B cell (primary cell): ENCODE measurements at regions not wholly inside any gene's neighbourhood (a gene's known extent, or its start where the extent isn't known, plus 50 kb on each side); places are given as distances from the start of the nearest gene placed in this dataset.

ENCODE experiments used
- ATAC-seq: fragments of 200-7000 bp; cut with Tn5 transposase; one replicate; pipeline ENCODE4 v1.10.0; 2021; ENCODE audit warnings: low read depth, mild to moderate bottlenecking, moderate number of reproducible peaks, moderate library complexity
- CTCF ChIA-PET: fragments of 350-600 bp; sonication (Branson Sonifier 250); formaldehyde crosslinking; loops from one replicate; lab custom pipeline; 2021; ENCODE audit warnings: antibody characterized with exemption, inconsistent platforms; lab: Charles Lee
- POLR2A ChIA-PET: fragments of 350-600 bp; sonication (Branson Sonifier 250); formaldehyde crosslinking; loops from one replicate; lab custom pipeline; 2021; ENCODE audit warnings: antibody characterized with exemption; lab: Charles Lee
- DNase-seq: peaks from one replicate; pipeline ENCODE4 v3.0.0; 2013
- H2AFZ ChIP-seq: 2 replicates; pipeline ENCODE4 v1.6.1; 2012; ENCODE audit warnings: mild to moderate bottlenecking, low read depth, low read length; ENCODE audit not compliant: insufficient read depth, poor library complexity, severe bottlenecking
- H3K27ac ChIP-seq, 2 donors: 1 replicate in 1 of 2; 2 replicates in 1 of 2; pipeline ENCODE4 v1.5.1; 2012 to 2013; ENCODE audit warnings: low read length in 2 of 2, mild to moderate bottlenecking in 2 of 2, moderate library complexity in 1 of 2
- H3K27me3 ChIP-seq, 4 experiments: fragments of 200-600 bp in 1 of 4; sonication (generic) in 1 of 4; replicated peaks in 1 of 4; 1 replicate in 2 of 4; 2 replicates in 2 of 4; pipeline versions ENCODE4 v1.6.1 to v1.7.0; 2013 to 2016; ENCODE audit warnings: low read length in 3 of 4, mild to moderate bottlenecking in 2 of 4, mixed read lengths in 1 of 4, moderate library complexity in 1 of 4; ENCODE audit not compliant: insufficient read depth in 4 of 4, control insufficient read depth in 3 of 4; ENCODE audit errors: control extremely low read depth in 1 of 4
- H3K36me3 ChIP-seq, 2 experiments: replicated peaks in 1 of 2; 1 replicate in 1 of 2; 2 replicates in 1 of 2; pipeline versions ENCODE4 v1.6.1 to v1.7.1; 2013; ENCODE audit warnings: low read length in 1 of 2; ENCODE audit not compliant: insufficient read depth in 2 of 2, control insufficient read depth in 1 of 2; ENCODE audit errors: control extremely low read depth in 1 of 2, extremely low read depth in 1 of 2
- H3K4me1 ChIP-seq, 2 donors: fragments of 200-600 bp in 1 of 2; sonication (generic) in 1 of 2; 1 replicate in 1 of 2; 2 replicates in 1 of 2; pipeline versions ENCODE4 v1.5.1 to v1.6.1; 2013 to 2017; ENCODE audit warnings: low read length in 2 of 2; ENCODE audit not compliant: control insufficient read depth in 2 of 2, insufficient read depth in 2 of 2
- H3K4me2 ChIP-seq: replicated peaks from 2 replicates; pipeline ENCODE3; 2012; ENCODE audit warnings: mild to moderate bottlenecking, low read depth, low read length; ENCODE audit not compliant: poor library complexity, severe bottlenecking
- H3K4me3 ChIP-seq, 5 experiments: fragments of 200-600 bp in 1 of 5; sonication (generic) in 1 of 5; 1 replicate in 3 of 5; 2 replicates in 2 of 5; pipeline versions ENCODE4 v1.5.1 to v1.7.0; 2011 to 2016; ENCODE audit warnings: low read length in 4 of 5, mild to moderate bottlenecking in 4 of 5, low read depth in 2 of 5, control low read depth in 1 of 5, moderate library complexity in 1 of 5; ENCODE audit not compliant: insufficient read depth in 1 of 5; ENCODE audit errors: control extremely low read depth in 1 of 5, extremely low read depth in 1 of 5
- H3K79me2 ChIP-seq: fragments of 200-600 bp; sonication (generic); one replicate; pipeline ENCODE4 v1.6.0; 2016; ENCODE audit warnings: low read length; ENCODE audit not compliant: control insufficient read depth, insufficient read depth
- H3K9ac ChIP-seq: fragments of 200-600 bp; sonication (generic); 2 replicates; pipeline ENCODE4 v1.6.1; 2017; ENCODE audit warnings: mild to moderate bottlenecking, low read length, moderate library complexity
- H3K9me3 ChIP-seq, 3 donors: one replicate each; pipeline versions ENCODE4 v1.6.1 to v1.7.1; 2013; ENCODE audit warnings: low read length in 2 of 3; ENCODE audit not compliant: control insufficient read depth in 2 of 3, insufficient read depth in 1 of 3; ENCODE audit errors: control extremely low read depth in 1 of 3
- H4K20me1 ChIP-seq: 2 replicates; pipeline ENCODE4 v1.6.0; 2012; ENCODE audit warnings: mild to moderate bottlenecking, low read length; ENCODE audit not compliant: insufficient read depth, control insufficient read depth, poor library complexity, severe bottlenecking
- H3K27ac Mint-ChIP-seq: one replicate; pipeline ENCODE4 v1.8.0; 2021; ENCODE audit warnings: mixed read lengths
- H3K27me3 Mint-ChIP-seq: one replicate; pipeline ENCODE4 v1.8.0; 2021; ENCODE audit warnings: mixed read lengths
- H3K4me1 Mint-ChIP-seq: one replicate; pipeline ENCODE4 v1.8.0; 2021; ENCODE audit warnings: mixed read lengths
- H3K4me3 Mint-ChIP-seq: one replicate; pipeline ENCODE4 v1.8.0; 2021; ENCODE audit warnings: mixed read lengths
- H3K9me3 Mint-ChIP-seq: one replicate; pipeline ENCODE4 v1.8.0; 2022; ENCODE audit warnings: mixed read lengths; ENCODE audit not compliant: insufficient read depth
- EZH2 ChIP-seq: IDR thresholded peaks from 2 replicates; pipeline ENCODE4 v1.6.1; 2012; ENCODE audit warnings: borderline replicate concordance, low read depth, mild to moderate bottlenecking, moderate library complexity, low read length; ENCODE audit not compliant: insufficient read depth, poor library complexity, severe bottlenecking
- WGBS: methylation state at CpG from one replicate; pipeline ENCODE4 v1.1.5; 2013; ENCODE audit warnings: missing lambda C conversion rate; ENCODE audit not compliant: insufficient coverage; 5-methylcytosine and 5-hydroxymethylcytosine counted together
- intact Hi-C: fragments of 100-400 bp; cut with micrococcal nuclease; formaldehyde crosslinking; loops from one replicate; pipeline ENCODE4 v1.10.0; 2022
- TF ChIP-seq, protein P1 (sequence below): fragments of 200-600 bp; IDR thresholded peaks from one replicate; pipeline ENCODE4 v1.8.0; 2022; ENCODE audit warnings: antibody characterized with exemption, mild to moderate bottlenecking

DNA sequence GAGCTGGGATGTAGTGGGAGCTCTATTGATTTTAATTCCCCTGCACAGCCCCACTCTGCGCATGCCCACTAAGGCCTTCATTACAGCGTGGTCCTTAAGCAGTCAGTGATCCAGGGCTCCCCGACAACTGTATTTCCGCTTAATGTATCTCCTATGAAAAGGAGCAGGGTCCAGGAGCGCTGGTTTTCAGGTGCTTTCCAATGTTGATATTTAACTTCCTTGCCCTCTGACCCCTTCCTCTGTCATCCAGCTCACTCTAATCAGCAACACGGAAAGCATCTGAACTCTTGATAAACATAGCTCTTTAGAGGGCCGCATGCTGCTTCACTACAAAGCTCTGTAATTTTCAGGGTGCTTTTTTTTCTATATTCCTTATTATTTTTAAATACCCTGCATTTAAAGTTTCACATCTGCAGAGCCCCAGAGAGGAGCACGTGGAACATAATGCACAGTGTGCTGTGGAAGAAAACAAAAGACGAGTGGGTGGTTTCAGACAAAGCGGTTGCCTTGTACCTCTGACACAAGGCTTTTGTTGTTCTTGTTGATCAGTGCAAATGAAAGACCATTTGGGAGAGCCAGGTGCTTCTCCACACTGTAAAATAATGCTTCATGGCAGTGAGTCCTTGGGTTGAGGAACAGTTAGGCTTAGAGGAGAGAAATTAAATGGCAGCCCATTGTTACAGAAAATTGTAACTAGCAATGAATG is 465.9 kb upstream of the CELF2 start:
- Histone ChIP-seq H3K27me3 (no peaks in the 10 kb centered on the region), H3K4me2 (no peak overlapping the region), H3K9me3 (peaks cover 0 to 6% (median 0%) of the 10 kb centered on the region in 3 donors), H2AFZ (no peak overlapping the region), H3K4me3 (no peak overlapping the region), H3K79me2 (no peaks in the 10 kb centered on the region), H3K27ac (no peak overlapping the region), H3K9ac (no peak overlapping the region), H4K20me1 (no peaks in the 10 kb centered on the region), H3K36me3 (no peaks in the 10 kb centered on the region), H3K4me1 (no peaks in the 10 kb centered on the region)
- ATAC-seq (no peak), DNase-seq (no peak)
- POLR2A ChIA-PET: no interaction called here
- no peaks in the 10 kb centered on the region for H3K27me3 Mint-ChIP-seq
- no peak overlapping the region for H3K27ac Mint-ChIP-seq
- H3K9me3 Mint-ChIP-seq: no peaks in the 10 kb centered on the region
- no peaks in the 10 kb centered on the region for H3K4me1 Mint-ChIP-seq
- CTCF ChIA-PET: no interaction called here
- WGBS: 91% methylated on average over 9 of the region's 10 CpGs
- intact Hi-C loops: no loop called here
- TF ChIP-seq, protein P1, sequence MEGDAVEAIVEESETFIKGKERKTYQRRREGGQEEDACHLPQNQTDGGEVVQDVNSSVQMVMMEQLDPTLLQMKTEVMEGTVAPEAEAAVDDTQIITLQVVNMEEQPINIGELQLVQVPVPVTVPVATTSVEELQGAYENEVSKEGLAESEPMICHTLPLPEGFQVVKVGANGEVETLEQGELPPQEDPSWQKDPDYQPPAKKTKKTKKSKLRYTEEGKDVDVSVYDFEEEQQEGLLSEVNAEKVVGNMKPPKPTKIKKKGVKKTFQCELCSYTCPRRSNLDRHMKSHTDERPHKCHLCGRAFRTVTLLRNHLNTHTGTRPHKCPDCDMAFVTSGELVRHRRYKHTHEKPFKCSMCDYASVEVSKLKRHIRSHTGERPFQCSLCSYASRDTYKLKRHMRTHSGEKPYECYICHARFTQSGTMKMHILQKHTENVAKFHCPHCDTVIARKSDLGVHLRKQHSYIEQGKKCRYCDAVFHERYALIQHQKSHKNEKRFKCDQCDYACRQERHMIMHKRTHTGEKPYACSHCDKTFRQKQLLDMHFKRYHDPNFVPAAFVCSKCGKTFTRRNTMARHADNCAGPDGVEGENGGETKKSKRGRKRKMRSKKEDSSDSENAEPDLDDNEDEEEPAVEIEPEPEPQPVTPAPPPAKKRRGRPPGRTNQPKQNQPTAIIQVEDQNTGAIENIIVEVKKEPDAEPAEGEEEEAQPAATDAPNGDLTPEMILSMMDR: no peak
- TF ChIP-seq EZH2: no peak
- H3K4me3 Mint-ChIP-seq: no peak overlapping the region

DNA sequence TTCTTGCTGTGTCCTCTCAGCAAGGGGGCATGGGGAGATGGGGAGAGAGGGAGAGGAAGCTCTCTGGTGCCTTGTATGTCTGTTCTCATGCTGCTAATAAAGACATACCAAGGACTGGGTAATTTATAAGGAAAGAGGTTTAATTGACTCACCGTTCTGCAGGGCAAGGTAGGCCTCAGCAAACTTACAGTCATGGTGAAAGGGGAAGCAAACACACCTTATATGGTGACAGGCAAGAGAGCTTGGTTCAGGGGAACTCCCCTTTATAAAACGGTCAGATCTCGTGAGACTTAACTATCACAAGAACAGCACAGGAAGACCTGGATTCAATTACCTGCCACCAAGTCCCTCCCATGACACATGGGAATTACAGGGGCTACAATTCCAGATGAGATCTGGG is 464.7 kb upstream of the CELF2 start:
- ChIA-PET CTCF (no interaction called here), POLR2A (no interaction called here)
- DNase-seq (no peak), ATAC-seq (no peak)
- intact Hi-C loops: no loop called here
- TF ChIP-seq, protein P1: no peak
- TF ChIP-seq EZH2: no peak
- H3K4me3 ChIP-seq: no peak overlapping the region
- H3K27me3 Mint-ChIP-seq: no peaks in the 10 kb centered on the region
- H3K27ac Mint-ChIP-seq: no peak overlapping the region
- no peak overlapping the region for H3K9ac ChIP-seq
- H3K4me2 ChIP-seq: no peak overlapping the region
- no peaks in the 10 kb centered on the region for H4K20me1 ChIP-seq
- H3K27ac ChIP-seq: no peak overlapping the region
- H3K9me3 Mint-ChIP-seq: no peaks in the 10 kb centered on the region
- H3K4me1 Mint-ChIP-seq: no peaks in the 10 kb centered on the region
- H3K27me3 ChIP-seq: no peaks in the 10 kb centered on the region
- H3K79me2 ChIP-seq: no peaks in the 10 kb centered on the region
- peaks cover 0 to 6% (median 0%) of the 10 kb centered on the region in 3 donors for H3K9me3 ChIP-seq
- H3K4me1 ChIP-seq: no peaks in the 10 kb centered on the region
- no peak overlapping the region for H2AFZ ChIP-seq
- H3K36me3 ChIP-seq: no peaks in the 10 kb centered on the region
- no peak overlapping the region for H3K4me3 Mint-ChIP-seq
- 66% methylated on average over 2 of the region's 3 CpGs for WGBS
